ENCODE measurements at regions not wholly inside any gene's neighbourhood (a gene's known extent, or its start where the extent isn't known, plus 50 kb on each side); places are given as distances from the start of the nearest gene placed in this dataset.

DNA sequence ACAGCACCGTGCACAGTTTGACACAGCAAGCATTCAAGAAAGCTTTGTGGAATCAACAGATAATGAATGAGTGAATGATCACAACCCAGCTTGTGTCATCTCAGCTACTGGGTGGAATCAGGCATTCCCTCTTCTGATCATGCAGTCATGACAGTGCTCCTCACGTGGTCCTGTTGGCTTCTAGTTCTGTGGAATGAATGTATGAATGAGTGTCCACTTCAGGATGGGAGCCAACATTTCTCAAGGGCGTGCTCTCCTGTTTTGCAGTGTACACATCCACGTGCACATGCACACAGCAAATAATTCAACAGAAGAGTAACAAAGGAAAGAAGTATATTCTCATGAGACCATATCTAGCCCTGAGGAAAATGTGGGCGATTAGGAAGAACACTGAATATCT, 133.1 kb upstream of the NPVF start:
- no peak for DNase-seq

DNA sequence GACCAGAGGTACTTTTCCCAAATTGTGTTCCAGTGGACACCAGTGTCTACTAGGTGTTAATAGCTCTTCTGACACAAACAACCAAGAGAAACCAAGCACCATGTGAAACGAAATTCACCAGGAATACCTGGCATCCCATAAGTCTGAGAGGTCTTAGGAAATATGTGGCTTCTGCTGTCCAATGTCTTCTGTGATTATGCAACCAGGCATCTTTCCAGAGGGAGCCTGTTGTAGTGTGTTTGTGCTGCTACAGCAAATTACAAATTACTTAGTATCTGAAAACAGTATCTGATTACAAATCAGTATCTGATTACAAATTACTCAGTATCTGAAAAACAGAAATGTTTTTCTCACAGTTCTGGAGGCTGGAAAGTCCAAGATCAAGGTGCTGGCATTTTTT, 133.6 kb upstream of the NPVF start:
- no peak for DNase-seq

DNA sequence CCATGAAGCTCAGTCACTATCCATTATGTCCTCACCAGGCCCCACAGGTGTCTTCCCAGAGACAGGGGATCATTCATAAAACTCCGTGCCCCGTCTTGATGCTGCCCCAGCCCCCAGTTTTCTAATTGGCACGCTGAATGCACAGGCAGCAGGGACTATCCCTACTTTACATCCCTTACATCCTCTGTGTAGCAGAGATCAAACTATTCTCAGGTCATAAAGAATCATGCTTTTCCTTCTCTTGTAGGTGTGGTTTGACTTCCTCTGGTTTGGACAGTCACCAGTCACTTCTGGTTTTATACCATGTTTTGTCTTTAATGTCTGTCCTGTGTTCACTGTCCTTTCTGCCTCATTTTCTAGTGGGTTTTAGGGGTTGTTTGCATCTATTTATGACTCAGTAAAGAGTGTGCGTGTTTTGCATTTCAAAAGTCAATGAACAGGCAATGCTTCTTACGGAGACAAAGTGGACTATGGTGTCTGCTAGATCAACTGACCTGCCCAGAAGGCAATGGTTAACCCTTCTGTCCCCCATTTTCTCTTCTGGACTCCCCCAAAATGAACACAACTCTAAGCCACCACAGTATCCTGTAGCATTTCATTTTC, 140.4 kb upstream of the NPVF start:
- no peak for DNase-seq

DNA sequence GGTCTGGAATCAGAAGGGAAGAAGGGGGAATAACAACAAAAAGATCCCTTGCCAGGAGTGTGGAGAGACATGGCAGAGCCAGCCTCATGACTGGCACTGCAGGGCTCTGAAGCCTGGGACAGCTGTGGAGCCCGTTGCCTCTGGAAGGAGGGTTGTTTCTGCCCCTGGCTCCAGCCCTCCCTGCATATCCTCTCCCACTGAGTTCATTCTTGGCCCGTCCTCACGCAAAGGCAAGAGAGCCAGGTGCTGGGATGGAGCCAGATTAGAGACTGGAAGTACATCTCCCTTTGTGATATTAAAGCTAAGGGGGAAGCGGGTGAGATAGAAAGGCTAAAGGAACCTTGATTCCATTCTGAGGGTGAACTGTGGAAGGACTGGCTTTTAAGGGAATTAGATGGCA, 141.5 kb upstream of the NPVF start:
- DNase-seq, result peak; percentile 68

DNA sequence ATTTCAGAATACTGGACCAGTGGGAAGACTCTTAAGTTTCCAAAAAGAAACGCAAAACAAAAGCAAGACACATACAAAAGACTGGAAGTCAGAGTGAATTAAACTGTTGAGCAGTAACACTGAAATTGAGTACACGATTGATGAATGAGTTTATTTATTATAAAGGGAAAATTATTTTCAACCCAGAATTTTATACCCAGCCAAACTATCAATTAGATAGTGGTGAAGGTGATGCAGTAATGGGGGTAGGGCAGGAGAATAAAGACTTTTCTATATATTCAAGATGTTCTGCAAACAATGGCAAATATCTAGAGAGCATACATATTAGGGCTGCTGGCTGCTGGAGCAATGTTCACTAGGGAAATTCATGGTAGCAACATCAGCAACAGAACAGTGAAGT, 143.7 kb upstream of the NPVF start:
- no peak for DNase-seq

DNA sequence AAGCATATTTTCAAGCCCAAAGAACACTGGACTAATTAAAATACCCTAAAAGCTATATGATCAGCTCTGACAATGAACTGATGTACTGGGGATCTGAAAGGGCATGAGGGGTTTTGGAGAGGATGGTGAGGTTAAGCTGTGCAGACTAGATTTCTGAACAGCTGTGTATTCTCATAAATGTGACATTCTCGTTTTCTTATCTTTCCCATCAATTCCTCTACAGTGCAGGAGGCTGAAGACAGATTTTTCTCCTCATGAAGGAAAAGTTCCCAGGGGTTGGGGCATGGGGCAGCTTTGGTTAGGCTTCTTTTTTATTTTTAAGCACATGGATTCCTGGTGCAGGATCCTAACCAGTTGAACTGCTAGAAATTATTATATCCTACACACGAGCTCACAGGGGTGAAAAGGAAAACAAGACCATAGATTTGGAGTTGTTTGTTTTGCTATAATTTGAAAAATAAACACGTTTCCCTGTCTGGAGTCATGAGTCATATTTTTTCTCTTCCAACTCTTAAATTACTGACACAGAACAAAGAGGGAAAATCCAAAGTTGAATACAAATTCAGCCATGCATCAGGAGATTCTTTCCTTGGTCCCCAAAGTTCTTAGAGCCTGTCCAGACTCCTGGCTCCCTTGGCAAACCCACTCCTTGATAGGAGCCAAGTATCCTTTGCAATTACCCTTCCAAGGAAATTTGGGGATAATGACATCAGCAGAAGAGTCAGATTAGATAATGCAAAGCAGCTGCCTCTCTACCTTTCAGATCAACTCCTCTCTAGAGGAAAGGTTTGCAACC, 147.7 kb upstream of the NPVF start:
- DNase-seq, result no peak

DNA sequence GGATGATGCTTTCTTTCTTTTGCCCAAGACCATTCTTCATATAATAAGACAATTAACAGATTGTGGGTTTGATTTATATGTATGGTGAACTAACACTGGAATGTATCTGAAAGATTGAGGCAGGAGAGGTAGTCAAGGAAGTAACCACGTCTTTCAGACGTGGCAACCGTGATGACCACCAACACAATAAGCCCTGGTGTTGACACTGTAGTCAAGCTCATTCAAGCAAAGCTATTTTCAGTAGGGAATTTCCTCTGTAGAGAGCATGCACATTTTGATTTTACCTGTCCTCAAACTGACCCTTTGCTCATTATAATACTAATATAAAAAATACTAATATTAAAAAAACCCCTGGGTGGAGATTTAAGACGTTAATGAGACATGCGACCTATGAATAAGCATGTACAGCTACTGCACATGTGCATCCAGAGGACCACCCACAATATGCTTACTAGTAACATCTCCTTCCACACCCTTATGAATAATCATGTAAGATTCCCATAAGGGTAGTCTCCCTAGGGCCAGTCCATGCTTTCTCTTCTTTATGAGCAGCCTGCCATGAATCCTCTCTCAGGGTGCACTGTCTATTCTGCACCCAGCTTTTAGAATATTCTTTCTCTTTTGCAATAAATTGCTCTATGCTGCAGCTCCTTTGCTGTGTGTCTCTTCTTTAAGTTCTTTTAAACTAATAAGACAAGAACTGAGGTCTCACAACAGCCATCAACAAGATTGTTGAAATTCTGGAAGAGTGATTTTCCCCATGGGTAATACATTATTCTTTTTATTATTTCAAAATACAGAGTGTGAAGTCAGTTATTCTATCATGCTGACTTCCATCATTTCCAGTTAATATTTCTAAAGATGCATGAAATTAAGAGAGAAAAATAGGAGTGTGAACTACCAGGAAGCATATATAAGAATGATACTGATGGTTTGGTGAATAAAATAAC, 151.3 kb upstream of the NPVF start:
- no peak for DNase-seq

DNA sequence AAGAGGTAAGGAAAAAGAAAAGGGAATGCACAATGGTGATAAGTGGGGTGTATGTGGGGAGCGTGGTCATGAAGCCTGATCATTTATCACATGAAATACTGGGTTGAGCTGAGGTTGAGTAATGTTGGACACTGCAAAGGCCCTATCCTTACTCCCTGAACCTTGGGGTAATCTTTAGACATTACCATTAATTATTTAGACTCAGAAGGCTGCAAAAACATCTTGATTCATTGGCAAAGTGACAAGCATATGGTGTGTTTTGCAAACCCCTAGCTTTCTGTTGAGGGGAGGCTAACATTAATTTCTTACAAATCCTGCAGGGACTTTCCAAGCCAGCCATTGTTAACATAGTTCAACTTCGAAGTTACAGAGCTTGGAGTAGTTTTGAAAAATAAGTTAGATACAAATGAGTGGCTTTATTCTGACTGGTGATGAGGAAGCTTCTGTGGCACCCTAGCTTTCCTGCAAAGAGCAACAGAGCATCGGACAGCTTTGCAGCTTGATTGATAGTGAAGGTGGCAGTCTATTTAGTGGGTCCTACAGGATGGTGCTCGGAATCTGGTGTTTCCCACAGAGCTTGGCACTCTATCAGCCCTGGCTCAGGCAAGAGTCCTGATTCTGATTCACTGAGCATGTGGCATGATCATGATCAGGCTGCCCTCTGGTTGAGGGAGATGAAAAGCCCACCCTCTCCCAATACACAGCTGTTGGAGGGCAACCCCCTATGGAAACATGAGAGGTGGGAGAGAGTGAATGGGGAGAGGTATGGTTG, 153.7 kb upstream of the NPVF start:
- no peak for DNase-seq

DNA sequence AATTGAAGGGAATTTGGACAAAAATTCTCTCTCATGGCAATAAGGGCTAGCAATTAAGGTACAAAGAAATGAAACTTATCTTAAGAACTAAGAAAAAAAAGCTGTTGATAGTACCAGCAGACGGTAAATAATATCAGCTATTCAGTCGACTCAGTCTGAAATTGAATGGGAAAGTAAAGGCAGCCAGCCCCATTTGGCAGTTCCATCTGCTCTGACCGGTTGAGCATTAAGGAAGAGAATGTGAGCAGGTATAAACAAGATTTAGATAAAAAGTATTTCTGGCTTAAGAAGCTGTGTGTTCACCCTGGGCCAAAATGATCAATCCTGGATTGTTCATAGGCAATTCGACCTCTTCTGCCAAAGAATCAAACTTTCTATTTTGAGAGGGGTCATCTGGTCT, 154.6 kb upstream of the NPVF start:
- no peak for DNase-seq

DNA sequence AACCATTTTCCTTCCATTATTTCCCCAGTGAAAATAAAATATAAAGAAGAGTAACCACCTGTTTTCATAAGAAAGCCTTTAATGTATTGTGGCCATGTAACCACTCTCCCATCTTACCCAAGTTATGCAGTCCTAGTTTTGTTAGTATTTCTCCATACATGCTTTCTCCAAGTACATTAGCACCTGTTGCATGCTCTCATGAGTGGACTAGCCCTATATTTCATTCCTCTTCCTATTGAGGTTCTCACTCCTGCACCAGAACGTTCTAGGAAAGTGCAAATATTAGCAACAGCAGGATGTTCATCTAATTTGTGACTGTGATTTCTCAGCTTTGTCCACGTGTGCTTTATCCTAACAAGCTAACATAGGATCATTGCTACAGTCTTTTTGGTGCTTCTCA, 155.1 kb upstream of the NPVF start:
- DNase-seq, result no peak

DNA sequence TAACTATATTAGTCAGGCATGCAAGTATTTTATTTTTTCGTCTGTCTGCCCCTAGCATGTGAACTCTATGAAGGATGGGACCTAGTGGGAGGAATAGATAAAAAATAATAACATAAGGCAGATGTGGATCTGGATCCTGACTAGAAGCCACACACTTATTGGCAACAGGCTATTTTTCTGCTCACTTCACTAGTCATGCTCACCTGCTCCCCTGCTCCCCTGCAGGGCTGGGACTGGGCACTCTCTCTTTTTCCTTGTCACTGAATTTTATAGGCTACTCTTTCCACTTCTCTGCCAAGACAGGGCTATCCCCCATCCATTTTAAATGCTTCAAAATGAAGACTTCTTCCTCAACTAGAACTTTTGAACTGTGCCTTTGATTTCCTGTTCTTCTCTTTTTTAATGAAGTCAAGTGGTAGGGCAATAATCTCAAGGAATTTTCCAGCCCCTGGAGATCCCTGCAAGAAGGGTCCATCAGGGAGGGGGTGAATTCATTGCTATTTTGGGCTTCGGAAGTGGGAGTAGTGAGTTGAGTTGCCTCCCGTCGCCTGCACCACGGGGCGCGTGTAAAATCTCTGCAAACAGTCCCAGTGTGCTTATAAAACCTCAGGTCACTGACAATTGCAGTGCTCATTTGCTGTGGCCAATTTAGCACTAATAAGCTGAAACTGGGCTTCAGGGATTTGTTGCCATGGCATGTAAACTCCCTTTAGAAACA, 156.7 kb upstream of the NPVF start:
- no peak for DNase-seq

DNA sequence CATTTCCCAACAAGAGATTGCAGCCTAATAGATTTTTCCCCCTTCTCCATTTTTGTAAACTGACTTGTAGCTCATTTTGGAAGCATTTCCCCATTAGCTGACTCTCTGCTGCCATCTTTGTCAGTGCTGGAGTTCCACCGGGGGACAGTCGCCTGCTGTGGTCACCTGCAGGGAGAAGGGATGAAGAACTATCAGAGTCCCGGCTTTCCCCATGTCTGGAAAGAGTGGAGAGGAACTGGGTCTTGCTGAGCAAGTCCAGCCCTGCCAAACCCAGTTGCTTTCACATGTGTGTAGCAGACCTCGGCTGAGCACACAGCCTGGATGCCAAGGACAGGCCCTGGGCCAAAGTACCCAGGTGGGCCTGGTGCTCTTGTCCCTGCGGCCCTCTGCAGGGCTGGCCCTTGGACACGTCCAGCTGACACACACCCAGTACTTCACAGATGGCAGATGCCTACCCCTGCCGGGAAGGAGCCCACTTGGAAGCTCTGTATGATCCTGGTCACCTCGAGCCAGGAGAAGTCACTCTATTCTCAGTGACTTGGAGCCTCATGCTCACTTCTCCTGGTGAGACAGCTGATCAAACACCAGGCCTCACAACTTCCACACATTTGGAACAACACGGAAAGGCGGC, 157.3 kb upstream of the NPVF start:
- peak; percentile 36 for DNase-seq

DNA sequence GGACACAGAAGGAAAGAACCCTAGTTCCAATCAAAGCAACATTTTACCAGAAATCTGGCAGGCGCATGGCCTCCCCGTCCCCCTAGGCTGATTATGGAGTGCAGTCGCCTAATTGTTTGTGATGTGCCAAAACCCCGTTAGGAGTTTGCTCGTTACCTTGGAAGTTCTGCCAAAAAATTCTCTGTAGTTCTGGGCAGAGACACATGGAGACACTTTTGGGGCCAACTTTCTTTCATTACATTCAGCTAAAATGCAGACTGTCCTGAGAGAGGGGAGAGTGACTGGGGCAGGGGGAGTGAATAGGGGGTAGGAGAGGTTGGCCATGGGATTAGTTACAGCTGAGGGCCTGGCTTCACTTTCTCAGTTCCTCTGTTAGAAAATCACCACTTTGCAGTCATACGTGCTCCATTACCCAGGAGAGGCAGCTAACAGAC, 158.0 kb upstream of the NPVF start:
- peak; percentile 69 for DNase-seq

DNA sequence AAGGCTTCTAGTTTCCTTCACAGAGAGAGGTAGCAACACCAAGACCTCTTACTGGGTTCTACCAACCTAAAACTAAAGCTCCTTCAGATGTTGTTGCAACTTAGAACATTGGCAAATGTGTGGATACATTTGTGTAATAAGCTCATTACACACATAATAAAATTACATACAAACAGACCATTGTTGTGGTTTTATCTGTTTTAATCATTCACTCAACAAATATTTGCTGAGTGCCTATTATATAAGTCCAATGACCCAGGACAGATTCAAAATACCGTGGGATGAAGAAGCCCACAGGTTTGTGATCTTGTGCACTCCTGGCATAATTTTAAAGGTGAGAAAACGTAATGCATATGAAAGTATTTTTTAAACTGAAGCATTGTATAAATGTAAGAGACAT, 160.4 kb upstream of the NPVF start:
- DNase-seq, result no peak

DNA sequence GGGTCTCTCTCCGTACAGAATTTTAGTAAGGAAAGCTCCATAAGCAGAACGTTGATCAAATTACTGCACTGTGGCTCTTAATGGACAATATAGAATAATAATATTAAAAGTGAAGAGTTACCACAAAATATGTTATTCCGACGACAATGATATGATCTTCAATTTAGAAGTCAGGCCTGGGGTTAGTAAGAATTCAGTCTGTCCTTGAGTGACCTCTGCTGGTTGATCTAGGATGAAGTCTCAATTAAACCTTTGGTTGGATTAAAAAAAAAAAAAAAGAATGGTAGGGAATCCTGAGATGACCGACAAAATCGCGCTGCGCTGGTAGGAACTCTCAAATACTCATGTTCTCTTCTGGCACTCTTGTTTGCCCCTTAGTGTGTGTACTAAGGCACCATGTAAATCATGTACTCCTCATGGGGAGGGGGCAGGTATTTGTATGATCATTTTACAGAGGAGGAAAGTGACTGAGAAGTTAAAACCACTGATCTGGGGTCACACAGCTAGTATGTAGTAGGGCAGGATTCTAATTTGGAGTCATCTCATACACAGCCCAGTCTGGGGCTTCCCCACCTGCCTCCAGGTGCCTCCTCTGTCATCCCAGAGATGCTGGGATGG, 161.3 kb upstream of the NPVF start:
- DNase-seq, result peak; percentile 72

DNA sequence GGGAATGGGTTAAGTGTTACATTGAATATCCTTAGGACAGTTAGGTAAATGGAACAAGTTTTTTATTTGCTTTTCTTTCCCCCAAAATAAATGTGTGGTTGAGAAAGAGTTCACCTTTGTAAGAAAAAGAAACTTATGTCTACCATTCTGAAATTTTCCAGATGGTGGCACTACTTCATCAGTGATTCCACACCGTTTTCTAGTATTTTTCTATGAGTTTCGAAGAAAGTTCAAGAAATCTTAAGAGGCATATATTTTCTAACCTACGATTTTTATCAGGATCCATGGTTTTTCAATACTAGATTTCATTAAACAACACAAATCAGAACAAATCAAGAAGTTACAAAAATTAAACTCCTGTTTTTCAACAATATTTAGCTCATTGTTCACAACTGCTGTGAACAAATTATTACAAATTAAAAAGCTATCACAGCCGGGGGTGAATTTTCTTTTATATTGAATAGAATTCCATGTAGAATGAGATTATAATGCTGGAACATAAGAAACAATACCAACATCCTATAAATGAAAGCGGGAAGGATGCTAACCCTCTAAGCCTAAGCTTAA, 163.1 kb upstream of the NPVF start:
- peak; percentile 55 for DNase-seq

DNA sequence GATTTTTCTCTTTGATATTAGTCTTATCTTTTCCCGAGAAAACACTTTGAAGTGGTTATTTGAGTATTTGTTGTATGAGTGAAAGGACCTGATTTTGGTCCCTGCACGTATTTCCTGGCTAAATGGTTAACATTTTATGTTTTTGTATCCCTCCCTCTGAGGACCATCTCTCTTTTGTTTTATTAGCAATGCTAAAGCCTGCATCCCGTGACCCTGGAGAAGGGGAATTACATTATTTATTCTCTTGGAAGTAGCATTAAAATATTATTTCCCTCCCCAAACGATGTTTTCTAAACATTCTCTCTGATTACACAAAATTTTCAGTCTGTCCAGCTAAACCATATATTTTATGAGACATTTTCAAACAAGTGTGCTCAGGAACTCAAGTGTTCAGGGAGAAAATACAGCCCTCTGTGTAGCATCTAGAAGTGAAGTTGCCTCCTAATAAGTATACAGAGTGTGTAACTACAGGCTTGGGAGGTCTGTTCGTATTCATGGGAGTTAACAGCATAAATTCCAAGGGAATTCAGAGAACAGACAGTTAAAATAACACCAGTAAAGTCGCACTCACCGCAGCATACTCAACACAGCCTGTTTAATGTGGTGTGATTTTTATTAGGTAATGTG, 163.8 kb upstream of the NPVF start:
- no peak for DNase-seq

DNA sequence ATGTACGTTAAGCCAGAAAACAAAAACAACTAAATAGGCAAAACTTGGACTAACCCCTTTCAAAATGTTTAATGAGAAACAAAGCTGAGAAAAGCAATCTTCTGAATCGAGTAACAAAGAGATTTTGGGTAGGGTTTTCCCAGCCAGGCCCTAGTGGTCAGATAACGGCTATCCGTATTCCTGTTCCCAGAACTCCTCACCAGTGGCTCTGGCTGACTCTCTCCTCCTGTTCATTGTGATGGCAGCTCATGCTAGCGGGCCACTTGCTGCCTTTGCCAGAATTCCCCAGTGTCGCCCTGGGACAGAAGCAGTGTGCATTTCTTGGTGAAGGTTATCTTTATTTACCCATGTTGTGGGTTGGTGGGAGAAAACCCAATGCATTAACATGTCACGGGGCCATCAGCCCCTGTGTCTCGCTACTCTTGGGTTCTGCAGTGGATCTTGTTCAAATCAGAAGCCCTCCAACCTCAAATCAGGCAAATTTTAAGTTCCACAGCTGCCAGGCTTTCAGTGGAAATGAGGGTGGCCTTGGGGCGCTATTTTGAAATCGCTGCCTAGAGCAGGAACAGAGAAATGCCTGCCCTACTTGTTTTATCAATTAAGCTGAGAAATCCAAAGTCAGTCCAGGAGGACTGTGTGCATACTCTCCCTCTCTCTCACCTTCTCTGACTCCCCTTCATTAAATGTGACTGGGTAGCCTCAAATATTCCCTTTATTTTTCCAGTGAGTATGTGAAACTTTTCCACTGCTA, 164.5 kb upstream of the NPVF start:
- DNase-seq, result no peak

DNA sequence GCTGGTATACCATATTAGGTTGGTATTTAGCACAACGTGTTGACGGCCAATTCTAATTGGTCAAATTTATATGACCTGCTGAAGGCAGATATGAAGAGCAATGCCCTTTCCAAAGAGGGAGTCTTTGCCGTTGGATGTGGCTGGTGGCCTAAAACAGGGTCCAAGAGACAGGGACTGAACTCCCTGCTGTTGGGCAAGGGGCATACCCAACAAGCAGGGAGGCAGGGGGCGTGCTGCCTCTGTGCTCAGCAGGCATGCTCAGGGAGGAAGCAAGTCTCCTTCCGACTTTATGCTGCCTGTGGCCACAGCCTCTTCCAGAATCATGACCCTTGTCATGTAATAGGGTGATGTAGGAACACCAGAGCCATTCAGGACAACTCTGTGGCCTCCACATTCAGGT, 167.7 kb upstream of the NPVF start:
- DNase-seq, result no peak
